HG03469 (cell line): ENCODE measurements at regions not wholly inside any gene's neighbourhood (a gene's known extent, or its start where the extent isn't known, plus 50 kb on each side); places are given as distances from the start of the nearest gene placed in this dataset.

Experiments used
- ATAC-seq: cut with Tn5 transposase; IDR thresholded peaks from one replicate; pipeline ENCODE4 v1.9.1; 2021; ENCODE audit warnings: mild to moderate bottlenecking, moderate library complexity, moderate number of reproducible peaks; ENCODE audit not compliant: unreplicated experiment

- ATAC-seq = no peak
Observed at GRCh38 chr2:14533131-14533757, 99.3 kb upstream of the LRATD1 start.

GRCh38 chr2:14535156-14535555, 97.4 kb upstream of the LRATD1 start:
- no peak for ATAC-seq

- no peak for ATAC-seq
Observed at GRCh38 chr2:14536976-14537375, 95.5 kb upstream of the LRATD1 start.

GRCh38 chr2:14540015-14540414, 92.5 kb upstream of the LRATD1 start:
- ATAC-seq = no peak

- ATAC-seq = no peak
Observed at GRCh38 chr2:14543284-14543683, 89.2 kb upstream of the LRATD1 start.

GRCh38 chr2:14544247-14544646, 88.3 kb upstream of the LRATD1 start:
- ATAC-seq = no peak

GRCh38 chr2:14547830-14548229, 84.7 kb upstream of the LRATD1 start:
- ATAC-seq = no peak

- ATAC-seq = no peak
Observed at GRCh38 chr2:14550658-14551057, 81.9 kb upstream of the LRATD1 start.

- ATAC-seq = no peak
Observed at GRCh38 chr2:14551069-14551468, 81.4 kb upstream of the LRATD1 start.

GRCh38 chr2:14552286-14552685, 80.2 kb upstream of the LRATD1 start:
- no peak for ATAC-seq

- ATAC-seq = no peak
Observed at GRCh38 chr2:14552818-14553217, 79.7 kb upstream of the LRATD1 start.

GRCh38 chr2:14554849-14555545, 77.5 kb upstream of the LRATD1 start:
- no peak for ATAC-seq

GRCh38 chr2:14557111-14557510, 75.4 kb upstream of the LRATD1 start:
- no peak for ATAC-seq

GRCh38 chr2:14557916-14558315, 74.6 kb upstream of the LRATD1 start:
- ATAC-seq = no peak

- no peak for ATAC-seq
Observed at GRCh38 chr2:14558335-14558919, 74.1 kb upstream of the LRATD1 start.

GRCh38 chr2:14560716-14561115, 71.8 kb upstream of the LRATD1 start:
- no peak for ATAC-seq

GRCh38 chr2:14563324-14563723, 69.2 kb upstream of the LRATD1 start:
- no peak for ATAC-seq

GRCh38 chr2:14565666-14566065, 66.9 kb upstream of the LRATD1 start:
- ATAC-seq = no peak

GRCh38 chr2:14567561-14567960, 65.0 kb upstream of the LRATD1 start:
- no peak for ATAC-seq

- no peak for ATAC-seq
Observed at GRCh38 chr2:14569294-14569693, 63.2 kb upstream of the LRATD1 start.

GRCh38 chr2:14572633-14573032, 59.9 kb upstream of the LRATD1 start:
- ATAC-seq = no peak

GRCh38 chr2:14577843-14578242, 54.7 kb upstream of the LRATD1 start:
- no peak for ATAC-seq
